Mucosa of rectum (tissue), 2 donors: ENCODE measurements at regions not wholly inside any gene's neighbourhood (a gene's known extent, or its start where the extent isn't known, plus 50 kb on each side); places are given as distances from the start of the nearest gene placed in this dataset.
"Not testable (repeated sequence)": the region's sequence is repeated elsewhere in the genome, so short reads cannot be mapped to it uniquely, and the experiment has no call there.

Experiments used
- H3K27ac ChIP-seq, 2 donors: one replicate each; pipeline ENCODE4 v1.7.0; 2013; ENCODE audit warnings: inconsistent platforms in 2 of 2, low read depth in 2 of 2, low read length in 2 of 2
- H3K27me3 ChIP-seq, 2 donors: one replicate each; pipeline ENCODE4 v1.7.0; 2013; ENCODE audit warnings: low read length in 2 of 2; ENCODE audit not compliant: control insufficient read depth in 2 of 2, insufficient read depth in 2 of 2
- H3K36me3 ChIP-seq, 2 donors: one replicate each; pipeline ENCODE4 v1.7.0; 2013; ENCODE audit warnings: low read length in 2 of 2; ENCODE audit not compliant: control insufficient read depth in 2 of 2, insufficient read depth in 2 of 2
- H3K4me1 ChIP-seq, 2 donors: one replicate each; pipeline ENCODE4 v1.7.0; 2013; ENCODE audit warnings: low read length in 2 of 2, mild to moderate bottlenecking in 1 of 2; ENCODE audit not compliant: control insufficient read depth in 2 of 2, insufficient read depth in 2 of 2
- H3K4me3 ChIP-seq, 2 donors: one replicate each; pipeline ENCODE4 v1.7.0; 2013; ENCODE audit warnings: low read length in 2 of 2
- H3K9ac ChIP-seq, 2 donors: one replicate each; pipeline ENCODE4 v1.7.0; 2013; ENCODE audit warnings: low read length in 2 of 2, low read depth in 1 of 2, mild to moderate bottlenecking in 1 of 2
- H3K9me3 ChIP-seq, 2 donors: one replicate each; pipeline ENCODE4 v1.7.0; 2013; ENCODE audit warnings: low read length in 2 of 2; ENCODE audit not compliant: control insufficient read depth in 2 of 2
- donor health status: healthy.
- donor health status: Normal muscosa, but diverticular disease.

GRCh38 chr10:42146165-42146564 is 492.2 kb downstream of the ZNF33B start:
- not testable (repeated sequence) for H3K36me3 ChIP-seq, H3K4me1 ChIP-seq, H3K9me3 ChIP-seq, H3K4me3 ChIP-seq, H3K9ac ChIP-seq, H3K27me3 ChIP-seq, H3K27ac ChIP-seq

GRCh38 chr10:42138023-42138422 is 500.3 kb downstream of the ZNF33B start:
- H3K36me3 ChIP-seq, H3K9me3 ChIP-seq, H3K27ac ChIP-seq, H3K4me1 ChIP-seq, H3K4me3 ChIP-seq, H3K27me3 ChIP-seq, H3K9ac ChIP-seq: not testable (repeated sequence)

GRCh38 chr10:42113158-42113450 is 525.3 kb downstream of the ZNF33B start:
- Histone ChIP-seq H3K9me3 (no peaks in the 10 kb centered on the region), H3K27me3 (no peaks in the 10 kb centered on the region), H3K9ac (no peak overlapping the region), H3K4me1 (no peaks in the 10 kb centered on the region), H3K4me3 (no peak overlapping the region), H3K36me3 (no peaks in the 10 kb centered on the region), H3K27ac (no peak overlapping the region)

- H3K9ac ChIP-seq: no peak overlapping the region
- no peaks in the 10 kb centered on the region for H3K9me3 ChIP-seq
- H3K36me3 ChIP-seq: no peaks in the 10 kb centered on the region
- no peak overlapping the region for H3K4me3 ChIP-seq
- no peaks in the 10 kb centered on the region for H3K27me3 ChIP-seq
- no peaks in the 10 kb centered on the region for H3K4me1 ChIP-seq
- no peak overlapping the region for H3K27ac ChIP-seq
Observed at GRCh38 chr10:42112331-42113157, 525.8 kb downstream of the ZNF33B start.

- Histone ChIP-seq H3K4me1 (no peaks in the 10 kb centered on the region), H3K27me3 (no peaks in the 10 kb centered on the region), H3K27ac (no peak overlapping the region), H3K9me3 (no peaks in the 10 kb centered on the region), H3K9ac (no peak overlapping the region), H3K4me3 (no peak overlapping the region), H3K36me3 (no peaks in the 10 kb centered on the region)
Observed at GRCh38 chr10:42111661-42112330, 526.6 kb downstream of the ZNF33B start.

- no peaks in the 10 kb centered on the region for H3K9me3 ChIP-seq
- no peak overlapping the region for H3K9ac ChIP-seq
- H3K36me3 ChIP-seq: no peaks in the 10 kb centered on the region
- no peak overlapping the region for H3K4me3 ChIP-seq
- no peak overlapping the region for H3K27ac ChIP-seq
- no peaks in the 10 kb centered on the region for H3K27me3 ChIP-seq
- no peaks in the 10 kb centered on the region for H3K4me1 ChIP-seq
Observed at GRCh38 chr10:42111076-42111475, 527.3 kb downstream of the ZNF33B start.
